T1000 (cell line): ENCODE measurements at regions not wholly inside any gene's neighbourhood (a gene's known extent, or its start where the extent isn't known, plus 50 kb on each side); places are given as distances from the start of the nearest gene placed in this dataset.

Source experiments
- DNase-seq: peaks from one replicate; lab custom pipeline; 2025; ENCODE audit warnings: mixed read lengths; lab: John Stamatoyannopoulos, UW

GRCh38 chr7:117929237-117929636 lies 56.0 kb upstream of the CTTNBP2 start:
- DNase-seq, result no peak

DNA sequence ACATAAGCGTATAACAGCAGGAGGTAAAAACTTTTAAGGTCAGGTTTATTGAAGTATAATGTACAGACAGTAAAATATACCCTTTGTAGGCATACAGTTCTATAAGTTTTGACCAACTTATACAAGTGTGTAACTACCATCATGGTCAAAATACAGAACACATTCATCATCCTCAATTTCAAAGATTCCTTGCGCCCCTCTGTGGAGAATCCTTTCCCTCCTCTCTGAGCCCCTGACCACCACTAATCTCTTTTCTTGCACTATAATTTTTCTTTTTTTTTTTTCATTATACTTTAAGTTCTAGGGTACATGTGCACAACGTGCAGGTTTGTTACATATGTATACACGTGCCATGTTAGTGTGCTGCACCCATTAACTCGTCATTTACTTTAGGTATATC lies 58.1 kb upstream of the CTTNBP2 start:
- DNase-seq, result no peak

DNA sequence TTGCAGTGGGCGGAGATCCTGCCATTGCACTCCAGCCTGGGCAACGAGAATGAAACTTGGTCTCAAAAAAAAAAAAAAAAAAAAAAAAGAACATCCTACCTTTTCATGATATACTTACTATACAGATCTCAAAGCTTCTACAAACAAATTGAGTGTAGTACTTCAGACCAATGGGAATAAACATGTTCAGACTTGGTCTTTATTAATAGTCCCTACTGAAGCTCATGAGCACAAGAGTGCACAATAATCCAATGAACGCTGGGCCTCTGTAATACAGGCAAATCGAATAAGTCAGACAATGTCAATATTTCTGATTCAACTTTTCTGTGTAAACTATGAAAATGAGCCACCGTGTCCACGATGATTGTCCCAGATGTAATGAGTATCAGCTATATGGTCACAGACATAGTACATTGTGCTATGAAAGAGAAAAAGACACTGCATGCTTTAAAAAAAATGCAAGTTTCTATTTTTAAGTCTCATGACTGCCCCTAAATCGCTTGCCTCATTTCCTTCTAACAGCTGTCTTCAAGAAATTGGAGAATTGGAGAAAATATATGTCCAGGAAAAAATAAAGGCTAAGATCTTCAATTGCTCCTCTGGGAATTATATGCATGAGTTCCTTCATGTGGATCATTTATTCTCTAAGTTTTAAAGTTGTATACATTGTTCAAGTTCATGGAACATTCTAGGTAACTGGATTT lies 64.0 kb upstream of the CTTNBP2 start:
- DNase-seq, result no peak

DNA sequence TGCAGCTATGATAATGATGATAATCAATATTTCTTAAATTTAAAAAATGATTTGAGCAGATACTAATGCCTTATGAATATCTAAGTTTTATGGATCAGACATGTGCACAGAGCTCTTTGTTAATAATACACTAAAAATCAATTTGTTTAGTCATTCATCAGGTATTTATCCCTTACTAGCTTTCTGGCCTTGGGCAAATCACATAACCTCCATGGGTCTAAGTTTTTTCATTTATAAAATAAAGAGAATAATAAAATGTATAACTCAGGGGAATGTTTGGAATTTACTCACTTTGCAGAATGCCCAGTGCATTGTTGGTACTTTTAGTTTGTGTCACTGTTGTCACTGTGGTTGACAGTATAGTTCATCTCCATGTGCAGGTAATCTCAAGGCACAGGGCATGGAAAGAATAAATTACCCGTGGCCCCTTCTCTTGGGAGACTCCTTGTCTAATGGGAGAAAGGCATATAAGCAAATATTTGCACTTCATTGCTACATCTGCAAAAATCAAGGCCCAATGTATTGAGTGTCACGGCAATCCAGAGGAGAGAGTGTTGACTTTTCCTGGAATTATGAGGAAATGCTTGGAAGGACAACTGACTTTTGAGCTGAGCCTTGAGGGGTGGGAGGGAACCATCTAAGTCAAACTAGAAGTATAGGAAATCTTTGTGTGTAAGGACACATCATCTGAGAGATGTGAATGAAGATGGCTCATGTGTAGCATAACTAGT lies 64.7 kb upstream of the CTTNBP2 start:
- no peak for DNase-seq

- DNase-seq, result no peak
These were observed 68.0 kb upstream of the CTTNBP2 start for GRCh38 chr7:117941138-117941810.

DNA sequence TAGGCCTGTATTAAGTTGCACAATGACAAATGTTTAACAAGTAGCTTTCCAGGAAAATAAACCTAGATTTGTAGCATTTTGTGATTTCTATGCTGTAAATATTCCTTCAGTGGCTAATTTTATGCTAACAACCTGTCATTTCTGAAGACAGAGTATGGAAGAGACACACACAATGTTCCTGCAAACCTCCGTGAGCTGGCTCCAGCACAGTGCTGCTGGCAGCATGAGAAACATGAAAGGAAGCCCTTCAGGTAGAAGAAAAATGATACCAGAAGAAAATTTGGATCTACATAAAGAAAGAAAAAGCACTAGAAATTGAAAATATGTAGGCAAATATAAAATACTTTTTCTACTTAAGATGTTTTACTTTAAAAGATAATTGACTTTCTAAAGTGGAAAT lies 69.5 kb upstream of the CTTNBP2 start:
- no peak for DNase-seq

- no peak for DNase-seq
These were observed 71.6 kb upstream of the CTTNBP2 start for GRCh38 chr7:117944886-117945285.

DNA sequence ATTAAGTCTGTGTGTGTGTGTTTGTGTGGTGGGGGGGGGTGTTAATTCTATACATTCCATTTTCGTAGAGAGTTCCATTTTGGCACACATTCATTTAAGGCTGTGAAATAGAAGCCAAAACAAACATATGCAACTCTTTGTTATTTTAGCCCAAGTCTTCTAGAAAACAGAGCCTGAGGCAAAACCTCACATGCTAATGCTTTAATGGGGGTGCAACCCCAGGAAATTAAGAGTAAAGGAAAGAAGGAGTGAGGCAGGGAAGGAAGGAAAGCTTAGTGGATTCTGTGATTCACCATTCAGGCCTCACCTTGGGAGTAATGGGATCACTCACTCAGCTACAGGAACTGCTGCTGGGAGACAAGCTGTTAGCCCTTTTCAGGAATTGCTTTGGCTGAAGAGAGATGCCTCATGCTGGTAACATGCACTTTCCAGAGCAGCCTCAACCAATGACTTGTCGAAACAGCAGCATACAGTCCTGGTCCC lies 73.0 kb upstream of the CTTNBP2 start:
- DNase-seq, result no peak

DNA sequence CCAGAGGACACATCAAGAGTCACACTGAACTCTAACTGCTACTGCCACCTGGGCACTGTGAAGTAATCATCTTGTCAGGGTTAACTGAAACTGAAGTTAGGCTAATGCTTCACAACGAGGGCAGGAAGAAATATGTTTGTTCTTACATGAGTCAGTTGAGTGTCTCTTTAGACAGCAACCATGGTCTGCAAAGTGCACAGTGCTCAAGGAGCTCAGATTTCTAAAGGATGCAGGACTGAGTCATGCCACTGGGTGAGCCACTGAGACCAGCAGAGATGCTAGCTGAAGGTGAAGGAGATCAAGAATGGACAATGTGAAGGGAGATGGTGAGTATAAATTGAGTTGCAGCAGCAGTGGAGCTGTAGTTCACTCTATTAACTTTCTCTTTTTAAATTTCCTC lies 76.0 kb upstream of the CTTNBP2 start:
- no peak for DNase-seq

GRCh38 chr7:117950601-117951260 lies 77.5 kb upstream of the CTTNBP2 start:
- DNase-seq, result no peak

GRCh38 chr7:117951285-117951684 lies 78.0 kb upstream of the CTTNBP2 start:
- no peak for DNase-seq

DNA sequence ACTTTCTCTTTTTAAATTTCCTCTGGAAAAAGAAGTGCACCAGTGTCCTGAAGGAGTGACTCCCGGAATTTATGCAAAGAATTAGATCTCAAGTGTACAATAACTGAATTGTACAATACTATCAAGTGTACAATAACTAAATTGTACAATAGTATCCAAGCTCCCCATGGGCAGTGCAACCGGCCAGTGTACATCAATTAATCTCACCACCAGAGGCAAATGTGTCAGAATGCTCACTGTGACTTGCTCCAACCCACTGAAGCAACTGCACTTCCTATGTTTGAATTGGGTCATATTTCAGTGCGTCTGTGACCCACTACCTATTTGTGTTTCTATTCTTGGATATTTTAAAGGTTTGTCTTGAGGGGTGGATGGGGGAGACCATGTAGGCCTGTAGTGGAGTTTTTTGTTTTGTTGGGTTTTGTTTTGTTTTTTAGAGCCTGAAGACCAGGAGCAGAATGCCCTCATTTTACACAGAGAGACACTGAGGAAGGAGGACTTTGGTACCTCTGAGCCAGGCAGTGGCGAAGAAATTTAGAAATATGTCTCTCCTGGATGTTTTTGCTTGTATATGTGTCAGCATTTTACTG lies 78.5 kb upstream of the CTTNBP2 start:
- no peak for DNase-seq

- no peak for DNase-seq
These were observed 81.8 kb upstream of the CTTNBP2 start for GRCh38 chr7:117955046-117955445.

GRCh38 chr7:117960351-117960750 lies 87.1 kb upstream of the CTTNBP2 start:
- DNase-seq, result no peak

DNA sequence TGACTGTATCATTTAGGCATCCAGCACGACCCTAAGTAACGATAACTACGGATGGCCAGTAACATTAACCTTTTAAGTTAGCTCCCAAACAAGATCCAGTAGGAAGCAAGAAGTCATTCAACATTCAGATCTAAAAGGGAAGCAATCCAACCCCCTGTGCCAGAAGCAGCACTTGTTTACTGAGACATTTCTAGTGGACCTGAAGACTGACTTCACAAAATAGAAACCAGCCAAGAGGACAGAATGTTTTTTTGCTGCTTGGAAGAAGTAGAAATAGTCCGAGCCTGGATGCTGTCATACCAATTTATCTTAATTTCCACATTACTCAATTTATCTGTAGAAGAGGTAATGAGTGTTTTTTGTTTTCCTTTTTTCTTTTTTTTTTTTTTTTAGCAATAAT lies 88.0 kb upstream of the CTTNBP2 start:
- DNase-seq, result no peak

DNA sequence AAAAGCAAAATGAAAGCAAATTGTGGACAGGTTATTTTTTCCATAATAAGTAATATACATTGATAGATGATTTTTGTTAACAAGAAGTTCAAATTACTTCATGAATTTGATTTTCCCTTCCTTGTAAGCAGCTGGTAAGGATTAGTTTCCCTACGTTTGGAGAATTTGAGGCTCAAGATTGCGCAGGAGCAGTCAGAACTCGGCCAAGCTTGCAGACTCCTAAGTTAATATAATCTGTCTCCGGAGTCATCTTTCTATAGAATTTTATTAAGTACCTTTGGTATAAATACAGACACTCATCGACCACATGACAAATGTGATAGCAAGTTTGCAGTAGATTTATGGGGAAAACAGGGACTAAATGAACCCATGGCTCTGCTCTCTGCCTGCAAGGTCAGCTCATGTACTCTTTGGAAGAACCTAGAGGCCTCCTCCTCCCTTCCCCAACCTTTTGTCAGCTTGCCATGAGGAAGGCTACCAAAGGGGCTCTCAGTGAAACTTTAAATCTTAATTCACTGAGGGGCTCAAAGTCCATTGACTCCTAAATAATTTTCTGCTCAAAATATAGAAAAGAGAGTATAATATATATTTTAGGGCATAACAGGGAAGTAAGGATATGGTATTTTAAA lies 89.2 kb upstream of the CTTNBP2 start:
- no peak for DNase-seq

DNA sequence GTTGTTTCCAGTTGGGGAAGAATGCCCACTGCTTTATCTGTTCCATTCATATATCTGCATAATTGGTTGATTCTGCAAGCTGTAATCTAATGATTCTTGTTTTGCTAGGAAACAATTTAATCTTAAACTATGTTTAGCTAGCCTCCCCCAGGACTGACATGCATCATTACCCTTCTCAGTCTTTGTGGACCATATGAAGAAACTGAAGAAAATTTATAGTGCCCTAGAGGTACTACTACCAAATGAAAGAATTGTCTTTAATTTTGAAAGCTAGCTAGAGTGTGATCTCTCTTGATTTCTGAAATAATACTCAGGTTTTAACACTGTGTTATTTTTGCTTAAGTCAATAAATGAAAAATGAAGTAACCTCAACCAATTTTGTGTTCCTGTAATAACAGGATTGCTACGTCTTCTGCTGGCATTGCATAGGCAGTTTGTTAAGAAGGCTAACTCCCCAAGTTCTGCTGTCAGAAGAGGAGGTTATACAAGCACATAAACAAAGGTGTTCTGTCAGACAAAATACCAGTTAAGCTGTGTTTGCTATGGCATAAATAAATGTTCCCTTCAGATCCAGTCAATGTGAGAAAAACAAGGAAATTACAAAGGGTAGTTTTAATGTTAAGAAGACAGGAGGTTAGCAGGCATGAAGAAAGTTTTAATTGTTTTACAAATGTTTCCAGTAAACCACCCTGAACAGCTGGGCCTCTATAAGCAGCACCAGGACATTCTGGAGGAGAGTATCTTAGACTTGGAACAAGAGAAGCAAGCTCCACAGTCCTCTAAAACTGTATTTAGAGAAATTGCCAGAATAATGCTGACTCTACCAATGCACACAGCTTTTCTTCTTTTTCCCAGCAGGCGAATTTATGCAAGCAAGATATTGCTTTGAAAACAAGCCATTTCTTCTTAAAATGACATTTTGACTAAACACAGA lies 90.3 kb upstream of the CTTNBP2 start:
- DNase-seq, result no peak

DNA sequence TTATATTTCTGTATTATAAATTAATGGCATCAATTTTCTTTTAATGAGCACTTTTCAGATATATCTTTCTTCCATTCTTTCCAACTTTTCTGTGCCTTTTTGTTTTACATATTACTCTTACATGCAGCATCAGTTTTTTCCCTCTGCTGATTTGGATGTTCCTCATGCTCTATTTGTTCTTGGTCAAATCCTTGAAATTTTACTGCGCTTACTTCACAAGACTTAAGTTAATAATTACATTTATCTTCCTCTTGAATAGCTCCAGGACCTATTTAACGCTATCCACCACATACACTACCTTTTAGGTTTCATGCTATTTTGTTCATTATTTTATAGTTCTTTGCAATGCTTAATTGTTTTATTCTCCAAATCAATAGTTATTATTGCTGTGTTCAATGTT lies 97.6 kb upstream of the CTTNBP2 start:
- no peak for DNase-seq

DNA sequence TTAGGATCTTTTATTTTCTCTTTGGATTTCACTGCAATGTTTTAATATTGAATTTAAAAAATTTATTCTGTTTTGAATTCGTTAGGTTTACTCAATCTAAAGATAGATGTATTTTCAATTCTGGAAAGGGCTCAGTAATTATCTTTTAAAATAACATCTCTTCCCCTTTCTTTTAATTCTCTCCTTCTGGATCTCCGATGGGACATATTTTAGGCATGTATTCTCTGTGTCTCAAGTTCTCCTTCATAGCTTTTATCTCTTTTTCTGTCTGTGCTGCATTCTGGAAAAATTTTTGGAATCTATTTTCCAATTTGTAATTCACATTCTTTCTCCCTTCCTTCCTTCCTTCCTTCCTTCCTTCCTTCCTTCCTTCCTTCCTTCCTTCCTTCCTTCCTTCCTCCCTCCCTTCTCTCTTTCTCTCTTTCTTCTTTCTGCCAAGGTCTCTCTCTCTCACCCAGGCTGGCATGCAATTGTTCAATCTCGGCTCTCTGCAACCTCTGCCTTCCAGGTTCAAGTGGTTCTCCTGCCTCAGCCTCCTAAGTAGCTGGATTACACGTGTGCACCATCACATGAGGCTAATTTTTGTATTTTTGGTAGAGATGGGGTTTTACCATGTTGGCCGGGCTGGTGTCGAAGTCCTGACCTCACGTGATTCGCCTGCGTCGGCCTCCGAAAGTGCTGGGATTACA lies 98.5 kb upstream of the CTTNBP2 start:
- no peak for DNase-seq

DNA sequence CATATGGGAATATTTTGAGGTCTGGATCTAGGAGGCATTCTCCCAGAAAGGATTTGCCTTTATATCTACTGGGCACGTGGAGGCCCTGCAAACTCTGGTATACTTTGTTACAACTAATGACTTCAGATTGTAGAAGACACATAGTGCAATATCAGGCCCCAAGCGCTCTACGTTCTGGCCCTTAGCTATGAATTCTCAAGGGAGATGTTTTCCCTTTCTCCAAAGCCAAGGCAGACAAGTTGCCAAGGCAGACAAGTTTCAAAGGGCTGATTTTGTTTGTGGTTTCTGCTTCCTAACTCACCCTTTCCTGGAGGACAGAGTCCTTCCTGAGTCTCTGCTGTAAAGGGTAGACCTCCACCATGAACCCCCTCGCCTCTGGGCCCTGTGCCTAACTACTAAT lies 99.4 kb upstream of the CTTNBP2 start:
- no peak for DNase-seq
